ENCODE measurements at regions not wholly inside any gene's neighbourhood (a gene's known extent, or its start where the extent isn't known, plus 50 kb on each side); places are given as distances from the start of the nearest gene placed in this dataset.

- DNase-seq = no peak
Observed at GRCh38 chr3:159797771-159798170, 190.9 kb upstream of the IL12A start.

- DNase-seq = peak; percentile 53
Observed at GRCh38 chr3:159798951-159799350, 189.7 kb upstream of the IL12A start.

- no peak for DNase-seq
Observed at GRCh38 chr3:159800434-159801155, 188.0 kb upstream of the IL12A start.

GRCh38 chr3:159802864-159803263, 185.8 kb upstream of the IL12A start:
- DNase-seq = no peak

GRCh38 chr3:159803459-159803858, 185.2 kb upstream of the IL12A start:
- peak; percentile 78 for DNase-seq

GRCh38 chr3:159804726-159805410, 183.8 kb upstream of the IL12A start:
- peak; percentile 90 for DNase-seq

GRCh38 chr3:159805411-159805772, 183.2 kb upstream of the IL12A start:
- no peak for DNase-seq

GRCh38 chr3:159806412-159806811, 182.2 kb upstream of the IL12A start:
- DNase-seq = no peak

- no peak for DNase-seq
Observed at GRCh38 chr3:159807137-159808040, 181.2 kb upstream of the IL12A start.

GRCh38 chr3:159813822-159814531, 174.7 kb upstream of the IL12A start:
- no peak for DNase-seq

- DNase-seq = no peak
Observed at GRCh38 chr3:159816512-159816911, 172.1 kb upstream of the IL12A start.

- DNase-seq = no peak
Observed at GRCh38 chr3:159817126-159817525, 171.5 kb upstream of the IL12A start.

GRCh38 chr3:159817571-159817970, 171.1 kb upstream of the IL12A start:
- DNase-seq = no peak

GRCh38 chr3:159818399-159818798, 170.2 kb upstream of the IL12A start:
- DNase-seq = no peak

- DNase-seq = no peak
Observed at GRCh38 chr3:159818997-159819500, 169.6 kb upstream of the IL12A start.

- no peak for DNase-seq
Observed at GRCh38 chr3:159819676-159820075, 169.0 kb upstream of the IL12A start.

- no peak for DNase-seq
Observed at GRCh38 chr3:159821110-159821509, 167.5 kb upstream of the IL12A start.

GRCh38 chr3:159821736-159822135, 166.9 kb upstream of the IL12A start:
- DNase-seq = no peak

GRCh38 chr3:159823780-159824179, 164.9 kb upstream of the IL12A start:
- no peak for DNase-seq

GRCh38 chr3:159824333-159824732, 164.3 kb upstream of the IL12A start:
- peak; percentile 81 for DNase-seq

GRCh38 chr3:159825216-159825854, 163.3 kb upstream of the IL12A start:
- no peak for DNase-seq

GRCh38 chr3:159828542-159828943, 160.1 kb upstream of the IL12A start:
- DNase-seq = peak; percentile 67

All from fibroblast of skin of scalp (primary cell).